ENCODE measurements at regions not wholly inside any gene's neighbourhood (a gene's known extent, or its start where the extent isn't known, plus 50 kb on each side); places are given as distances from the start of the nearest gene placed in this dataset.

- Histone ChIP-seq H2AFZ (ENCODE audit: low read length, unreplicated experiment) (no peak overlapping the region), H3K36me3 (ENCODE audit: insufficient read depth, low read length) (no peaks in the 10 kb centered on the region), H3K4me1 (ENCODE audit: control insufficient read depth, insufficient read depth, low read length, unreplicated experiment) (no peaks in the 10 kb centered on the region), H3K27ac (ENCODE audit: low read depth, low read length) (no peak overlapping the region), H3K27me3 (ENCODE audit: insufficient read depth, low read length) (peaks cover 23% of the 10 kb centered on the region), H3K4me3 (ENCODE audit: low read depth, low read length) (no peak overlapping the region), H3K79me2 (ENCODE audit: control insufficient read depth, insufficient read depth, low read length, unreplicated experiment) (no peaks in the 10 kb centered on the region)
Observed at GRCh38 chr10:6343305-6344010, 140.7 kb downstream of the PFKFB3 start.

DNA sequence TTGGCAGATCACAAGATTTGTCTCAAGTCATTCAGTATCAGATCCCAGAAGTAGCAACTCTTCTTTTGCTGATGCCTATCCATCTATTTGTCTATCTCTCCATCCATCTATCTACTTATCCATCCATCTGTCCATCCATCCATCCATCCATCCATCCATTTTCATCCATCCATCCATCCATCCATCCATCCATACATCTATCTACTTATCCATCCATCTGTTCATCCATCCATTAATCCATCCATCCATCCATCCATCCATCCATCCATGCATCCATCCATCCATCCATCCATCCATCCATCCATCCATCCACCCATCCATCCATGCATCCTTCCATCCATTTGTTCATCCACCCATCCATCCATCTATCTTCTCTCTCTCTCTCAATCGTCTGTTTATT lies 142.7 kb downstream of the PFKFB3 start:
- Histone ChIP-seq H3K79me2 (ENCODE audit: control insufficient read depth, insufficient read depth, low read length, unreplicated experiment) (no peaks in the 10 kb centered on the region), H3K36me3 (ENCODE audit: insufficient read depth, low read length) (no peaks in the 10 kb centered on the region), H3K4me1 (ENCODE audit: control insufficient read depth, insufficient read depth, low read length, unreplicated experiment) (no peaks in the 10 kb centered on the region), H2AFZ (ENCODE audit: low read length, unreplicated experiment) (no peak overlapping the region), H3K27me3 (ENCODE audit: insufficient read depth, low read length) (peaks cover 19% of the 10 kb centered on the region), H3K27ac (ENCODE audit: low read depth, low read length) (no peak overlapping the region), H3K4me3 (ENCODE audit: low read depth, low read length) (no peak overlapping the region)

DNA sequence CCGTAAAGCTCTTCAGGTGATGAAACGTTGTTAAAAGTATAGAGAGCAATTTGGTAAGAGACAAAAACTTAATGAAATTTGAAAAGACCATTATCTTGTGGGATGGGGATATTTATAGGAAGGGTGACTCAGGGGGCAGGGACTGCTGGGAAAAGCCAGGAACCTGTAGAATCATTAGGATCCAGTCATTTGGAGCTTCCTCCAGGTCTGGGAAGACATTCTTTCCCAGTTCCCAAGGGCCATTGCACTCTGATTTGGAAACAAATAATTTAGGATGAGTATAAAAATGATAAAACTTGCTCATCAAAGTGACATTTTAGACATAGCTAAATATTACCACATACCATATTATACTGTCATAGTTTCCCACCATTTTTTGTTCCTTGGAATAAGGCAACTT lies 143.9 kb downstream of the PFKFB3 start:
- Histone ChIP-seq H2AFZ (ENCODE audit: low read length, unreplicated experiment) (no peak overlapping the region), H3K4me1 (ENCODE audit: control insufficient read depth, insufficient read depth, low read length, unreplicated experiment) (no peaks in the 10 kb centered on the region), H3K4me3 (ENCODE audit: low read depth, low read length) (no peak overlapping the region)

GRCh38 chr10:6347391-6347951 lies 144.7 kb downstream of the PFKFB3 start:
- Histone ChIP-seq H3K4me3 (ENCODE audit: low read depth, low read length) (no peak overlapping the region), H2AFZ (ENCODE audit: low read length, unreplicated experiment) (no peak overlapping the region), H3K79me2 (ENCODE audit: control insufficient read depth, insufficient read depth, low read length, unreplicated experiment) (no peaks in the 10 kb centered on the region), H3K27ac (ENCODE audit: low read depth, low read length) (no peak overlapping the region), H3K27me3 (ENCODE audit: insufficient read depth, low read length) (peaks cover 36% of the 10 kb centered on the region), H3K4me1 (ENCODE audit: control insufficient read depth, insufficient read depth, low read length, unreplicated experiment) (no peaks in the 10 kb centered on the region), H3K36me3 (ENCODE audit: insufficient read depth, low read length) (no peaks in the 10 kb centered on the region)

More for the DNA sequence above, 143.9 kb downstream of the PFKFB3 start:
- Histone ChIP-seq H3K27me3 (ENCODE audit: insufficient read depth, low read length) (peaks cover 31% of the 10 kb centered on the region), H3K36me3 (ENCODE audit: insufficient read depth, low read length) (no peaks in the 10 kb centered on the region), H3K27ac (ENCODE audit: low read depth, low read length) (no peak overlapping the region), H3K79me2 (ENCODE audit: control insufficient read depth, insufficient read depth, low read length, unreplicated experiment) (no peaks in the 10 kb centered on the region)

GRCh38 chr10:6348096-6348874 lies 145.6 kb downstream of the PFKFB3 start:
- no peaks in the 10 kb centered on the region for H3K36me3 ChIP-seq (ENCODE audit: insufficient read depth, low read length)
- H3K27me3 ChIP-seq (ENCODE audit: insufficient read depth, low read length), result peaks cover 38% of the 10 kb centered on the region
- no peaks in the 10 kb centered on the region for H3K4me1 ChIP-seq (ENCODE audit: control insufficient read depth, insufficient read depth, low read length, unreplicated experiment)
- no peak overlapping the region for H3K27ac ChIP-seq (ENCODE audit: low read depth, low read length)
- no peak overlapping the region for H3K4me3 ChIP-seq (ENCODE audit: low read depth, low read length)
- no peaks in the 10 kb centered on the region for H3K79me2 ChIP-seq (ENCODE audit: control insufficient read depth, insufficient read depth, low read length, unreplicated experiment)
- no peak overlapping the region for H2AFZ ChIP-seq (ENCODE audit: low read length, unreplicated experiment)

DNA sequence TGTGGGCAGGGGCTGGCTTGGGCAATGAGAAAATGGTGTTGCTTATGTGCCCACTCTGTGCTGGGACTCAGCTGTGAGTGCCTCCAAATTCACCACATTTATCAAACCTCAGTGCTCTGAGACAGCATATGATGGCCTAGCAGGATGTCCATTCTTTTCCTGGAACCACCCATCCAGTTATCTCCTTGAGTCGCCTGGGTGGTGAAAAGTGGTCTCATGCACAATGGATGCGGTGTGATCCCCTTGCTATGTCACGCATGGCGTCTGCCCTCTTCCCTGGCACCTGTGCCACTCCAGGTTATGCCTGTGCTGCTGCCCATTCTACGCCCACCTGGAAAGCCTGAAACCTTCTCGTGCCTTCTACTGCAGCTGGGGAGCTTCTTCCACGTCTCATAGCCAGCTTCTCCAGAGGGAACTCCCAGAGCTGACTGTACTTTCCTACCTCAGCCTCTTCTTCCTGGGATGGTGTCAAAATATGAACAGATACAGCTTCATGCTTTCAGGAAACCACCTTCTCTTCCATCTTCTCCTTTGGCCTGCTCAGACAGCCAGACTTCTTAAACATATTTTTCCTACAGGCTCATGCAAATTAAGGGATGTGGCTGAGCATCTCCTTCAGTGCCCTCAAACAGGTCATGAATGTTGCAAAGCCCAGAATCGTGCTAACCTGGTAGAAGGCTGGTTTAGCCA lies 147.3 kb downstream of the PFKFB3 start:
- no peak overlapping the region for H2AFZ ChIP-seq (ENCODE audit: low read length, unreplicated experiment)
- H3K79me2 ChIP-seq (ENCODE audit: control insufficient read depth, insufficient read depth, low read length, unreplicated experiment), result no peaks in the 10 kb centered on the region
- peaks cover 42% of the 10 kb centered on the region for H3K27me3 ChIP-seq (ENCODE audit: insufficient read depth, low read length)
- H3K4me1 ChIP-seq (ENCODE audit: control insufficient read depth, insufficient read depth, low read length, unreplicated experiment), result no peaks in the 10 kb centered on the region
- H3K27ac ChIP-seq (ENCODE audit: low read depth, low read length), result no peak overlapping the region
- no peak overlapping the region for H3K4me3 ChIP-seq (ENCODE audit: low read depth, low read length)
- H3K36me3 ChIP-seq (ENCODE audit: insufficient read depth, low read length), result no peaks in the 10 kb centered on the region

GRCh38 chr10:6350609-6351008 lies 147.9 kb downstream of the PFKFB3 start:
- H2AFZ ChIP-seq (ENCODE audit: low read length, unreplicated experiment), result no peak overlapping the region
- no peaks in the 10 kb centered on the region for H3K79me2 ChIP-seq (ENCODE audit: control insufficient read depth, insufficient read depth, low read length, unreplicated experiment)
- H3K27ac ChIP-seq (ENCODE audit: low read depth, low read length), result no peak overlapping the region
- no peaks in the 10 kb centered on the region for H3K36me3 ChIP-seq (ENCODE audit: insufficient read depth, low read length)
- peaks cover 48% of the 10 kb centered on the region for H3K27me3 ChIP-seq (ENCODE audit: insufficient read depth, low read length)
- no peaks in the 10 kb centered on the region for H3K4me1 ChIP-seq (ENCODE audit: control insufficient read depth, insufficient read depth, low read length, unreplicated experiment)
- no peak overlapping the region for H3K4me3 ChIP-seq (ENCODE audit: low read depth, low read length)

DNA sequence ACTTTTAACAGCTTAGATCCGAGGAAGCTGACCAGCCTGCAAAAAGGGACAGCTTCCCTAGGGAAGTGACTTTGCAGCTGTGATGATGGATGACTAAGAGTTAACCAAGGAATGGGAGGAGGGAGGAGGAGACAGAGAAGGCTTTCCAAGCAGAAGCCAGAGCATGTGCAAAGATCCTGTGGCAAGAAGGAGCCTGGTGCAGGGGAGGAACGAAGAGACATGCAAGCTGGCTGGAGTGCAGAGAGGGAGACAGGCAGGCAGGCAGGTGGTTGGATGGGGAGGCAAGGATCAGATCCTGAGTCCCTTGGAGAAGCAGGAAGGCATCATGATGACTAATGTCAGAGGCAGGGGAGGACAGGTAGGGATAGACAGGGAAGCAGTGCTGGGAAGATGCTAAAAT lies 148.8 kb downstream of the PFKFB3 start:
- no peak overlapping the region for H2AFZ ChIP-seq (ENCODE audit: low read length, unreplicated experiment)
- H3K79me2 ChIP-seq (ENCODE audit: control insufficient read depth, insufficient read depth, low read length, unreplicated experiment), result no peaks in the 10 kb centered on the region
- no peak overlapping the region for H3K27ac ChIP-seq (ENCODE audit: low read depth, low read length)
- no peak overlapping the region for H3K4me3 ChIP-seq (ENCODE audit: low read depth, low read length)
- peaks cover 48% of the 10 kb centered on the region for H3K27me3 ChIP-seq (ENCODE audit: insufficient read depth, low read length)
- H3K36me3 ChIP-seq (ENCODE audit: insufficient read depth, low read length), result no peaks in the 10 kb centered on the region
- H3K4me1 ChIP-seq (ENCODE audit: control insufficient read depth, insufficient read depth, low read length, unreplicated experiment), result no peaks in the 10 kb centered on the region

- Histone ChIP-seq H3K27ac (ENCODE audit: low read depth, low read length) (no peak overlapping the region), H3K4me1 (ENCODE audit: control insufficient read depth, insufficient read depth, low read length, unreplicated experiment) (no peaks in the 10 kb centered on the region)
Observed at GRCh38 chr10:6353526-6353925, 150.8 kb downstream of the PFKFB3 start.

DNA sequence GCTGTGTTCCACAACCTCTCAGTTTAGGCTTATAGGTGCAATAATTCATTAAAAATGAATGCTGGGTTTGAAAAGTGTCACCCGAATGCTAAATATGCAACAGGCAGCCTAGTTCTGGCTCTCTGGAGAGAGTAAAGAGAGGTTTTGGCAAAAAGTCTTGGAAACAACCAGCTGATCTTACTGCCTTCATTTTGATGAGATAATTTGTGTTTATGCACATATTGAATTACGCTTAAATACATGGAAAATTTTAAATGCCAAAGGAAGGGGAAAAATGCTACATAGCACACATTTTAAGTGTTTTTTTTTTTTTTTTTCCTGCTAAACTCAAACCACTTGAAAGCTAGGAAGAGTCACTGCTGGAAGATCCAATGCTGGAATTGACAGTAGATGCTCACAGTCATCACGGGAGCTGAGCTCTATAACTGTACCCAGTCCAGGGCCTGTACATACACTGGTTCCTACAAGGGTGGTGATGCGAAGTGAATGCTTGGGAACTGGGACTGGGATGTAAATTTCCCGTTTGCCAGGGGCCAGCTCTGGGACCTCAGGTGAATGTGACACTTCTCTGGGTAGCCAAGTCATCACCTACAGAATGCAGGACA lies 151.5 kb downstream of the PFKFB3 start:
- H3K36me3 ChIP-seq (ENCODE audit: insufficient read depth, low read length), result no peaks in the 10 kb centered on the region
- no peaks in the 10 kb centered on the region for H3K79me2 ChIP-seq (ENCODE audit: control insufficient read depth, insufficient read depth, low read length, unreplicated experiment)
- no peak overlapping the region for H2AFZ ChIP-seq (ENCODE audit: low read length, unreplicated experiment)
- peaks cover 48% of the 10 kb centered on the region for H3K27me3 ChIP-seq (ENCODE audit: insufficient read depth, low read length)
- H3K4me1 ChIP-seq (ENCODE audit: control insufficient read depth, insufficient read depth, low read length, unreplicated experiment), result no peaks in the 10 kb centered on the region
- no peak overlapping the region for H3K27ac ChIP-seq (ENCODE audit: low read depth, low read length)
- no peak overlapping the region for H3K4me3 ChIP-seq (ENCODE audit: low read depth, low read length)

More at GRCh38 chr10:6353526-6353925, 150.8 kb downstream of the PFKFB3 start:
- no peaks in the 10 kb centered on the region for H3K79me2 ChIP-seq (ENCODE audit: control insufficient read depth, insufficient read depth, low read length, unreplicated experiment)
- H2AFZ ChIP-seq (ENCODE audit: low read length, unreplicated experiment), result no peak overlapping the region
- no peaks in the 10 kb centered on the region for H3K36me3 ChIP-seq (ENCODE audit: insufficient read depth, low read length)
- no peak overlapping the region for H3K4me3 ChIP-seq (ENCODE audit: low read depth, low read length)
- H3K27me3 ChIP-seq (ENCODE audit: insufficient read depth, low read length), result peaks cover 48% of the 10 kb centered on the region

All from ACC112 (cell line).